Memory B cell (primary cell): ENCODE measurements at regions not wholly inside any gene's neighbourhood (a gene's known extent, or its start where the extent isn't known, plus 50 kb on each side); places are given as distances from the start of the nearest gene placed in this dataset.
"Not testable (repeated sequence)": the region's sequence is repeated elsewhere in the genome, so short reads cannot be mapped to it uniquely, and the experiment has no call there.

ENCODE experiments used
- ATAC-seq: fragments of 150-1000 bp; cut with Tn5 transposase; 2 replicates; pipeline ENCODE4 v1.10.0; 2021; ENCODE audit warnings: low read depth, mild to moderate bottlenecking, moderate library complexity
- DNase-seq, 2 donors: peaks; one replicate each; pipeline ENCODE4 v3.0.0; 2022; ENCODE audit warnings: low spot score in 2 of 2
- H3K27ac Mint-ChIP-seq: one replicate; pipeline ENCODE4 v1.8.0; 2022; ENCODE audit warnings: mild to moderate bottlenecking, moderate library complexity, mixed read lengths
- H3K27me3 Mint-ChIP-seq: one replicate; pipeline ENCODE4 v1.8.0; 2022; ENCODE audit warnings: mixed read lengths
- H3K36me3 Mint-ChIP-seq: one replicate; pipeline ENCODE4 v1.8.0; 2022; ENCODE audit warnings: mild to moderate bottlenecking, mixed read lengths
- H3K4me1 Mint-ChIP-seq: one replicate; pipeline ENCODE4 v1.8.0; 2022; ENCODE audit warnings: mixed read lengths
- H3K4me3 Mint-ChIP-seq: one replicate; pipeline ENCODE4 v1.8.0; 2022; ENCODE audit warnings: mild to moderate bottlenecking, moderate library complexity, mixed read lengths
- H3K9me3 Mint-ChIP-seq: one replicate; pipeline ENCODE4 v1.8.0; 2022; ENCODE audit warnings: mixed read lengths

DNA sequence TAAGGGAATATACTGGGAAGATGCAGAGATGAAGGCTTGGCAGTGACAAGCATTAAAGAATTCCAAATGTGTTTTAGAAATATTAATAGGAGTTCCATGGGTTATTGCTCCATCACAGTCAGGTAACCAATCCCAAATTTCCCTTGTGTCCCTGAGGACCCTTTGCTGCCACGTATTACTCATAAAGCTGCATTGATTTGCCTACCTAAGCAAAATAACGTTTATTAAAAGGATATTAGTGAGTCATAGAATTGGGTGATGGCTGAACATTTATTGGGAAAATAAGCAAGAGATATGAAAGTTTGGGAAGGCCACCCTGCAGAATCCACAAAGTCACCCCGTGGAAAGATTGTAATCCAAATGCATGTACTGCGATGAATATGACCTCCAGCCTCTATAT, 782.1 kb downstream of the RAPGEF2 start:
- no peaks in the 10 kb centered on the region for H3K36me3 Mint-ChIP-seq
- H3K4me1 Mint-ChIP-seq = no peaks in the 10 kb centered on the region
- no peak overlapping the region for H3K27ac Mint-ChIP-seq
- ATAC-seq (no peak), DNase-seq (no peak)
- no peak overlapping the region for H3K4me3 Mint-ChIP-seq
- no peaks in the 10 kb centered on the region for H3K27me3 Mint-ChIP-seq
- peaks cover 1% of the 10 kb centered on the region for H3K9me3 Mint-ChIP-seq

DNA sequence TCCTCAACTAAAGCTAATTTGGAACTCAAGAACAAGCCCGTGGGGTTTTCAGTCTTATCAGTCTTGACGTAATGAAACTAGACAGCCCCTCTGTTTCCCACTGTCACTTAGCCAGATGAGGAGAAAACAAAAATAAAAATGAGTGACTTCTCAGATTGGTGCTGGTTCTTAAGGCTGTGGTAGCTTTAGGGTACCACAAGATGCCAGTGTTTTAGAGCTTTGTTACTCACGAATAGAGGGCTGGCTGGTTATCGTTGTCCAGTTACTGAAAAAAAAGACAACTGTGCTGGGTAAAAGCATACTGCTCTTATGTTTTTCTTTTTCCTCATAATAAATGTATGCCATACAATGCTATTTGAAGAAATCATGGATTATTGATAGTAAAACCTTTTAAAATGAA, 796.7 kb downstream of the RAPGEF2 start:
- Mint-ChIP-seq H3K4me3 (no peak overlapping the region), H3K27ac (no peak overlapping the region), H3K4me1 (no peaks in the 10 kb centered on the region), H3K36me3 (no peaks in the 10 kb centered on the region), H3K9me3 (peaks cover 6% of the 10 kb centered on the region), H3K27me3 (no peaks in the 10 kb centered on the region)
- DNase-seq (no peak), ATAC-seq (no peak)

DNA sequence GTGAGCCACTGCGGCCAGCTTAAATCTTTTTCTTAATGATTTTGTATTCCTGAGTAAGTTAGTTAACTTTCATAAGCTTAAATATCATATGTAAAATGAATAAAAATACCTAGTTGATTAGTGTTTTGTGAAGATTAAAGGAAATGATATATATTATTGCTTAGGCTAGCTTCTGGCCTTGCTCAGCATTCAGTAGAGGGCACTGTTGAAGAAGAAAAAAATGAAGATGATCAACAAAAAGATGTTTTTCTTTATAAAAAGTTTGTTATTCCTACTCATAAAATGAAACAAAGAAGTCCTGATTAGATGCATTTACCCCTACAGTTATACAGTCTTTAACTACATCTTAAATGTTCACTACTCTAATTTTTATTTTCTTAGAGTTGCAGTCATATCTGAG, 797.7 kb downstream of the RAPGEF2 start:
- Mint-ChIP-seq H3K36me3 (no peaks in the 10 kb centered on the region), H3K9me3 (peaks cover 2% of the 10 kb centered on the region), H3K27ac (no peak overlapping the region), H3K4me1 (no peaks in the 10 kb centered on the region), H3K4me3 (no peak overlapping the region), H3K27me3 (no peaks in the 10 kb centered on the region)
- DNase-seq (no peak), ATAC-seq (no peak)

DNA sequence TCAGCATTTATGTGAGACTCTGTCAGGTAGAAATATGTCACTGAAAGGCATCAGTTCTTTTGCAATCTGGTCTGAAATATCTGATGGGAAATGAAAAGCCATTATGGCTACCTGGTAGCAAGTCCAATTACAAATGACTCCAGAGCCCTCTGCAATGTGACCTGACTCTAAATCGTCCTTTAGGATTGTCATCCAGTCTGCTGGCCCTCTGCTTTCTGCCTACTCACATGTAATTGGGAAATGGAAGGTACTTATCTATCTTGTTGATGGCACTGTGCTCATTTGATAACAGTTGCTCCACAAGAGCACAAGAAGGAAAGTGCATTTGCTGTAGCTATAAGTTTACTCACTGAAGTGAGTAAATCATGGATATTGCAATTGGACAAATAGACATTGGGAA, 799.8 kb downstream of the RAPGEF2 start:
- Mint-ChIP-seq H3K4me1 (no peaks in the 10 kb centered on the region), H3K27me3 (no peaks in the 10 kb centered on the region), H3K4me3 (no peak overlapping the region), H3K9me3 (peaks cover under 1% of the 10 kb centered on the region), H3K27ac (no peak overlapping the region), H3K36me3 (no peaks in the 10 kb centered on the region)
- ATAC-seq (no peak), DNase-seq (no peak)

DNA sequence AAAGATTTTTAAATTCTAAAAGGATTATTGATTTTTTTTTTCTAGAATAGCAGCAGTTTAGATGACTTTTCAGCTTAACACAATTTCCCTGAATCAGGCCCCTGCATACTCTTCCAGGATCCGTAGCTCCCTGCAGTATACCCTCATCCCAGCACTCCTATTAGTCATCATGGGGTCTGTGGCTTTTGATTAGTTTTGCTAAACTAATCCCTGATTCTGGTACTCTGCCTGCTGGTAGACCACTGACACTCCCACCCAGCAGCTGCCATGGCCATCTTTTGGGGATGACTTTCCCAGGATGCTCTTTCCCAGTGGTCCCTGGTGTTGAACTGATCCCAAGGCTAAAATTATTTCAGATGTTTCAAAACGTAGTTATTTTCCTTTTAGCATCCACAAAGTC, 802.0 kb downstream of the RAPGEF2 start:
- Mint-ChIP-seq H3K36me3 (no peaks in the 10 kb centered on the region), H3K4me3 (no peak overlapping the region), H3K27me3 (no peaks in the 10 kb centered on the region), H3K9me3 (peaks cover 2% of the 10 kb centered on the region), H3K27ac (no peak overlapping the region), H3K4me1 (no peaks in the 10 kb centered on the region)
- DNase-seq (no peak), ATAC-seq (no peak)

DNA sequence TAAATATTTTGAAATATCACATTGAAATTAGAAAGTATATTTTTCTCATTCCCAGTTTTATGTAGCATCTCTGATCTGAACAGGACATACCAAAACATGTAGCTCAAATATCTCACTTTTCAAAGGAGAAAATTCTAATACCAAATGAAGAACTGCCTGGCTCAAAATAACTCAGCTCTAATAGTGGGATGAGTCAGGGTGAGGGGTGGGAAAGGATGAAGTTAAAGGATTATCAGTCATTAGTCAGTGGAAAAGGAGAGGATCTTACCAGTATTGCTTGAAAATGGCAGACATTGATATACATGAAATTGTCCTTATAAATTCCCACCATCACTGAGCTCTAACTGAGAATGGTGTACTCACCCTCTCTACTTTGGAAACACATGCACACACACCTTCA, 803.2 kb downstream of the RAPGEF2 start:
- Mint-ChIP-seq H3K27me3 (no peaks in the 10 kb centered on the region), H3K9me3 (peaks cover 3% of the 10 kb centered on the region), H3K4me1 (no peaks in the 10 kb centered on the region), H3K36me3 (no peaks in the 10 kb centered on the region), H3K27ac (no peak overlapping the region), H3K4me3 (no peak overlapping the region)
- ATAC-seq (no peak), DNase-seq (no peak)

DNA sequence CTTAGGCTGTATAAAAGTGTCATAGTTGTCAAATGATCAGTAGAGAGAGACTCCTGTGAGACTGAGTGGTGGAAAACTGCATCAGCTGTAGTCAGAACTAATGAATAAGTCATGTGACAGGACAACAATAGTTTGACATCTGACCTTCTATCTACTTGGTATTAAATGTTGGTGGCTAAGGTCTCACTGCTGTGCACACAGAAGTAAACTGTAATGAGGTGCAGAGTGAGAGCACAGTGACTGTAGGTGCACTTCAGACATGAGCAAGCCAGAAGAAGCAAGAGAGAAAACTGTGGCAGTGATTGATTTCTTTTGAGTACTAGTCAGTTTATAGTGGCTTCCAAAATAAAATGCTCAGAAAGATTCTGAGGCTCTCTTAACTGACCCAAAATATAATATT, 803.6 kb downstream of the RAPGEF2 start:
- Mint-ChIP-seq H3K9me3 (peaks cover 3% of the 10 kb centered on the region), H3K4me1 (no peaks in the 10 kb centered on the region), H3K36me3 (no peaks in the 10 kb centered on the region), H3K27ac (no peak overlapping the region), H3K27me3 (no peaks in the 10 kb centered on the region), H3K4me3 (no peak overlapping the region)
- ATAC-seq = no peak
- no peak for DNase-seq

DNA sequence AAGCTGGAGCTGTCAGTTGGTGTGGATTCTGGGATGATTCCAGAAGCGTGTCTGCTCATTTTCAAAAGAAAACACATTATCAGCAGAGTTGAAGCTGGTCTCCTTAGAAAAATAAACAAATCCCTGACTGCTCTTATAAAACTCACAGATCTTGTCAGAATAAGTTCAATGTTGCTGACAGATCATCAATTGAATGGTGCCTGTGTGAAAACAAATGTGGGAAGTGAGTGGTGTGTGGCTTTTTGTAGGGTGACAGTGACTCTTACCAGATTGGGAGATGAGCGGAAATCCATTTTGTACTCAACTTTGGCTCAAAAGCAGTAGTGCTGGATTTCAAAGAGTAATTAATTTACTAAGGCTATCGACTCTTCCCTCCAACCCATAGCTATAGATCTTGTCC, 807.8 kb downstream of the RAPGEF2 start:
- Mint-ChIP-seq H3K9me3 (peaks cover 3% of the 10 kb centered on the region), H3K27ac (no peak overlapping the region), H3K4me1 (no peaks in the 10 kb centered on the region), H3K27me3 (no peaks in the 10 kb centered on the region), H3K4me3 (no peak overlapping the region), H3K36me3 (no peaks in the 10 kb centered on the region)
- ATAC-seq (no peak), DNase-seq (no peak)

DNA sequence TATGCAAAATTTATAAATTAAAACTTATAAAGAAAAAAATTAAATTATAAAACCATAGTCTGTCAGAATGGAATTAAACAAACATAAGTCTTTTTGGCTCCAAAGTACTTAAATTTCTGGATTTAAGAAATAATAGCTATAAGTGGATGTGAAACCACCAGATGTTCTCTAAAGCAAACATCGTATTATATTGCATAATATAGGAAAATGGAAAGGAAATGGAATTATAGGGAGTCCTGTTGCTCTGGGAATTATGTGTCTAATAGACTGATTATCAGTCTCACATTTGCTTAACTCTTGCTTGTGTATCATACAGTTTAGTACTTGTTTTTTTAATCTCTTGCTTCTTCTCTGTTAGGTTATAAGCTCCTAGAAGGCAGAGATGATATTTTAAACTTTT, 819.2 kb downstream of the RAPGEF2 start:
- Mint-ChIP-seq H3K4me3 (no peak overlapping the region), H3K9me3 (peaks cover 11% of the 10 kb centered on the region), H3K27ac (no peak overlapping the region), H3K36me3 (no peaks in the 10 kb centered on the region), H3K27me3 (no peaks in the 10 kb centered on the region), H3K4me1 (no peaks in the 10 kb centered on the region)
- DNase-seq = no peak
- ATAC-seq = no peak

DNA sequence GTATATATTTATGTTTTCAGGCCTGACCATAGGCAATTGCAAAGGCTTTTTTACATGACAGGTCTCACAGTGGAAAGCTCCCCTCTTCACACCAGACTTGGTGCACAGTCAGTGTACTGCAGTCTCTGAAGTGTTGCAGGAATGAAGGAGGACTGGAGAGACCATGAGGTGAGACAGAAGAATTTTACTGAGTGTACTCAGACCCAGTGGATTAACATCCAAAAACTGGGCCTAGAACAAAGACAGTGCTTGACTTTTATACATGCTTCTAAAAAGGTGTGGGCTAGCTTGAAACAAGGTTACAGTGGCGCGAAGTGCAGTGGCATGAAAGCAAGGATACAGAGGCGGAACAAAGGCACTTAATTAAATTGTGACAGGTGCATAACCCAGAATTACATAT, 822.9 kb downstream of the RAPGEF2 start:
- no peak overlapping the region for H3K27ac Mint-ChIP-seq
- no peak for DNase-seq
- no peak for ATAC-seq
- no peak overlapping the region for H3K4me3 Mint-ChIP-seq
- no peaks in the 10 kb centered on the region for H3K4me1 Mint-ChIP-seq
- H3K36me3 Mint-ChIP-seq = no peaks in the 10 kb centered on the region
- peaks cover 8% of the 10 kb centered on the region for H3K9me3 Mint-ChIP-seq
- H3K27me3 Mint-ChIP-seq = no peaks in the 10 kb centered on the region

DNA sequence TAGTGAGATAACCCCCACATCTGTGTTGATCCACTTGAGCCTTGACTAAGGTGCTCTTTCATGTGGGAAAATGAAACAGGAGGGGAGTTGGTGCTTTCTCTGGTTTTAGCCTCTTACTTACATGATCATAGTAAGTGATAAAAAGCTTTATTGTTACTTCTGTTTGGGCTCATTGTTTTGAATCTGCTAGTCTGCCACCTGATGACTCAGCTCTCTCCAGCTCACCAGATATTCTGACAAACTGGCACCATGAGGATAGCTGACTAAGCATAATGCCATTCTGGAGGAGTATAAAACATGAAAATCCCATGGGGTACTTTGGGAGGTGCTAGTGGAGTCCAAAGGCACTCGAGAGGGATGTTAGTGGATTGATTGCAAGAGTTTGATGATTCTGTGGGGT, 824.0 kb downstream of the RAPGEF2 start:
- H3K27me3 Mint-ChIP-seq = no peaks in the 10 kb centered on the region
- H3K36me3 Mint-ChIP-seq = no peaks in the 10 kb centered on the region
- ATAC-seq (no peak), DNase-seq (no peak)
- no peak overlapping the region for H3K4me3 Mint-ChIP-seq
- H3K9me3 Mint-ChIP-seq = peaks cover 7% of the 10 kb centered on the region
- no peaks in the 10 kb centered on the region for H3K4me1 Mint-ChIP-seq
- H3K27ac Mint-ChIP-seq = no peak overlapping the region

DNA sequence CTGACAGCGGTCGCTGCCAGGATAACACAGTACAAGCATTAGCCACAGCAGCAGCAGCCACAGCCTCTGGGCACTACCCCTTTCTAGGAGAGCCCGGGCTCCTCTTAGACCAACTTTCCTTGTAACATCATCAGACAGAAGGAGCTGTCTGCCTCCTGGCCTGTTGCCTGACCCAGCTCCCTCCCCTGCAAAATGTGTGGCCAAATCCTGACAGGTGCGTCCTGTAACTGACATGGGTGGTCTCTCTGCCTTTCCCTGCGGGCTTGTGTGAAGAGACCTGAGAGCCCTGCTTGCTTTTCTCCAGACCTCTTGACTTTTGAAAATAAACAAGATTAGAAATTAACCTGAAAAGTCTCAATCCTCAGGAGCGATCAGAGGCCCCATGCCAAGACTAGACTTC, 824.9 kb downstream of the RAPGEF2 start:
- H3K4me3 Mint-ChIP-seq = no peak overlapping the region
- H3K9me3 Mint-ChIP-seq = peaks cover 9% of the 10 kb centered on the region
- DNase-seq (no peak), ATAC-seq (no peak)
- H3K27me3 Mint-ChIP-seq = no peaks in the 10 kb centered on the region
- no peaks in the 10 kb centered on the region for H3K36me3 Mint-ChIP-seq
- no peaks in the 10 kb centered on the region for H3K4me1 Mint-ChIP-seq
- H3K27ac Mint-ChIP-seq = no peak overlapping the region

DNA sequence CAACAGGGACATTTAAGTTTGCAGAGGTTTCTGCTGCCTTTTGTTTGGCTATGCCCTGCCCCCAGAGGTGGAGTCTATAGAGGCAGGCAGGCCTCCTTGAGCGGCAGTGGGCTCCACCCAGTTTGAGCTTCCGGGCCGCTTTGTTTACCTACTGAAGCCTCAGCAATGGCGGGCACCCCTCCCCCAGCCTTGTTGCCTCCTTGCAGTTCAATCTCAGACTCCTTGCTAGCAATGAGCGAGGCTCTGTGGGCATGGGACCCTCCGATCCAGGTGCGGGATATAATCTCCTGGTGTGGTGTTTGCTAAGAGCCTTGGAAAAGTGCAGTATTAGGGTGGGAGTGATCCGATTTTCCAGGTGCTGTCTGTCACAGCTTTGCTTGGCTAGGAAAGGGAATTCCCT, 831.7 kb downstream of the RAPGEF2 start:
- not testable (repeated sequence) for H3K27ac Mint-ChIP-seq, H3K4me1 Mint-ChIP-seq, H3K27me3 Mint-ChIP-seq, ATAC-seq, H3K36me3 Mint-ChIP-seq, H3K9me3 Mint-ChIP-seq, H3K4me3 Mint-ChIP-seq, DNase-seq

DNA sequence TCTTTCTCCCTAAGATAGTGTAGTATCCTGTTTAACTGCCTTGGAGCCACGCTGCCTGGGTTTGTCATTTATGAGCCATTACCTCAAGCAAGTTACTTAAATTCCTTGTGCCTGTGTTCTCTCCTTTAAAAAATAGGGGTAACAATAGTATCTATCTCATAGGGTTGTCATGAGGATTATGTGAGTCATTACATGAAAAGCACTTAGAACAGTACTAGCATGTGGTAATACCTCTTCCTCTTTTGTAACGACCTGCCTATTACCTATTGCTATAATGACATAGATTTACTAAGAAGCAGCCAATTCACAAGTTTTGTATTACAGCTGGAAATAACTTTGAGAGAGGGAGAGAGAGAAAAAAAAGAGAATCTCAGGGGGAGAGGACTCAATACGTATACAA, 834.7 kb downstream of the RAPGEF2 start:
- Mint-ChIP-seq H3K27ac (no peak overlapping the region), H3K27me3 (no peaks in the 10 kb centered on the region), H3K36me3 (no peaks in the 10 kb centered on the region), H3K4me3 (no peak overlapping the region), H3K4me1 (no peaks in the 10 kb centered on the region), H3K9me3 (peaks cover 4% of the 10 kb centered on the region)
- DNase-seq (no peak), ATAC-seq (no peak)

DNA sequence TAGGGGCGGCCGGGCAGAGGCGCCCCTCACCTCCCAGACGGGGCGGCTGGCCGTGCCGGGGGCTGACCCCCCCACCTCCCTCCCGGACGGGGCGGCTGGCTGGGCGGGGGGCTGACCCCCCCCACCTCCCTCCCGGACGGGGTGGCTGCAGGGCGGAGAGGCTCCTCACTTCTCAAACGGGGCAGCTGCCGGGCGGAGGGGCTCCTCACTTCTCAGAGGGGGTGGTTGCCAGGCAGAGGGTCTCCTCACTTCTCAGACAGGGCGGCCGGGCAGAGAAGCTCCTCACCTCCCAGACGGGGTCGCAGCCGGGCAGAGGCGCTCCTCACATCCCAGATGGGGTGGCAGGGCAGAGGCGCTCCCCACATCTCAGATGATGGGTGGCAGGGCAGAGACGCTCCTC, 836.8 kb downstream of the RAPGEF2 start:
- not testable (repeated sequence) for H3K36me3 Mint-ChIP-seq, ATAC-seq

DNA sequence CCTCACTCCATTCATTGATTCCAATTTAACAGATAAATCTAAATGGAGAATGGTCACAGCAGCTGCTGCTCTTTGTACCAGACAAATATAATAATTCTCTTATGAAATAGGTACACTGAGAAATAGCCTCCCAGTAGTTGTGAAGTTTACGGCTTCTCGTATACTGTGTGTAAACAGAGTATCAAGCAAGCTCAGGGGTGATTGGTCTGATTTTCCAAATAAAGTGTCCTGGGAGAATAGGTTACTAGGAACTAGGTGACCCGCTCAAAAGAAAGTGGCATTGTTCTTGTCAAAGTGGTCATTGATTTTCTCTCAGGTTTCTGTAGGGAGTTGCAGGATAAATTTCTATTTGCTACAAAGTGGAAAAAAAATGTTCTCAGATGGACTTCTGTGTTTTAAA, 838.2 kb downstream of the RAPGEF2 start:
- H3K27ac Mint-ChIP-seq = no peak overlapping the region
- DNase-seq = no peak
- ATAC-seq = no peak

More for the DNA sequence above, 836.8 kb downstream of the RAPGEF2 start:
- H3K27ac Mint-ChIP-seq, H3K4me1 Mint-ChIP-seq, H3K9me3 Mint-ChIP-seq, H3K27me3 Mint-ChIP-seq, H3K4me3 Mint-ChIP-seq, DNase-seq: not testable (repeated sequence)

More for the DNA sequence above, 838.2 kb downstream of the RAPGEF2 start:
- Mint-ChIP-seq H3K4me1 (no peaks in the 10 kb centered on the region), H3K4me3 (no peak overlapping the region), H3K36me3 (no peaks in the 10 kb centered on the region), H3K27me3 (no peaks in the 10 kb centered on the region), H3K9me3 (no peaks in the 10 kb centered on the region)
